ENCODE measurements at regions not wholly inside any gene's neighbourhood (a gene's known extent, or its start where the extent isn't known, plus 50 kb on each side); places are given as distances from the start of the nearest gene placed in this dataset.

DNA sequence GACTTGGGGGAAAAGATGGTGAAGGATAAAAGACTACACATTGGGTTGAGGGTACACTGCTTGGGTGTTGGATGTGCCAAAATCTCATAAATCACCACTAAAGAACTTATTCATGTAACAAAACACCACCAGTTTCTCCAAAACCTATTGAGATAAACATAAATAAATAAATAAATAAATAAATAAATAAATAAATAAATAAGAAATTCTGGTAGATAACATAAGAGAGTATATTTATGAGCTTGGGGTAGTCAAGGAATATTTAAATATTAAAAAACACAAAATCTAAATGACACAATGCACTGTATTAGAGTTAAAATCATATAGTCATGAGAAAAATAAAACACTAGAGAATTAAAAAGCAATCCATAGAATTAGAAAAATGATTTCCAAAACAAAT is 333.5 kb upstream of the NRG3 start:
- no peaks in the 10 kb centered on the region; a peak in 1 of 5 replicates for H3K27me3 ChIP-seq (ENCODE audit: control insufficient read depth in 1 of 2, insufficient read depth in 2 of 2, low read length in 2 of 2)
- H3K27ac ChIP-seq (ENCODE audit: extremely low read length, insufficient read depth, low read length): no peak overlapping the region
- intact Hi-C loops (cut with micrococcal nuclease; ENCODE audit: unreplicated experiment): no loop called here
- DNase-seq (ENCODE audit: low spot score) (no peak), FAIRE-seq (no peak), ATAC-seq (no peak)
- no peaks in the 10 kb centered on the region for H3K36me3 ChIP-seq (replicated peaks in 1 of 2; ENCODE audit: control insufficient read depth in 1 of 2, insufficient read depth in 2 of 2, low read length in 2 of 2)
- H3K4me1 ChIP-seq (ENCODE audit: insufficient read depth, low read length): no peaks in the 10 kb centered on the region
- ChIA-PET CTCF (ENCODE audit: low intra/inter-chr PET ratio, low total read pairs) (no interaction called here), POLR2A (no interaction called here)
- H3K9ac ChIP-seq (ENCODE audit: insufficient read depth, low read depth, low read length): no peak overlapping the region
- BruUV-seq (replicated peaks): no TSS peak
- no peaks in the 10 kb centered on the region for H3K79me2 ChIP-seq (ENCODE audit: insufficient read depth, low read length)
- no peaks in the 10 kb centered on the region for H4K20me1 ChIP-seq (ENCODE audit: insufficient read depth, low read length)
- in situ Hi-C loops (cut with HindIII; ENCODE audit: extremely low pct_ligation_motif_present, low pct_unique_long_range_greater_than_20kb): no loop called here
- H2AFZ ChIP-seq (ENCODE audit: low read length): no peak overlapping the region
- H3K4me3 ChIP-seq (replicated peaks in 1 of 3; ENCODE audit: insufficient read depth in 1 of 3, low read depth in 2 of 3, low read length in 3 of 3): no peak overlapping the region
- peaks cover 93% of the 10 kb centered on the region for H3K9me3 ChIP-seq (ENCODE audit: low read length)
- no peak overlapping the region for H3K4me2 ChIP-seq (ENCODE audit: low read depth, low read length)
- TF ChIP-seq ZNF75D (CRISPR knock-in tag; IDR thresholded peaks at IDR 0.05; ENCODE audit: borderline replicate concordance) (no peak), HNF4G (IDR thresholded peaks at IDR 0.05; ENCODE audit: borderline replicate concordance, low read depth, low read length) (no peak), HNF4G (CRISPR knock-in tag; IDR thresholded peaks at IDR 0.05; ENCODE audit: borderline replicate concordance, low read depth) (no peak), ETV6 (CRISPR knock-in tag; conservative IDR thresholded peaks at IDR 0.05) (no peak), POLR2A (IDR thresholded peaks at IDR 0.05; ENCODE audit: insufficient read depth in 1 of 2, low read depth in 2 of 2, low read length in 2 of 2) (no peak), FOXA3 (CRISPR knock-in tag; IDR thresholded peaks at IDR 0.05) (no peak), FLYWCH1 (CRISPR knock-in tag; IDR thresholded peaks at IDR 0.05) (no peak), TRAFD1 (CRISPR knock-in tag; IDR thresholded peaks at IDR 0.05; ENCODE audit: borderline replicate concordance) (no peak), CC2D1A (CRISPR knock-in tag; IDR thresholded peaks at IDR 0.05) (no peak), NCOA1 (CRISPR knock-in tag; IDR thresholded peaks at IDR 0.05) (no peak), ZNF276 (CRISPR knock-in tag; IDR thresholded peaks at IDR 0.05; ENCODE audit: low read depth) (no peak)
- TF ChIP-seq, protein P1, sequence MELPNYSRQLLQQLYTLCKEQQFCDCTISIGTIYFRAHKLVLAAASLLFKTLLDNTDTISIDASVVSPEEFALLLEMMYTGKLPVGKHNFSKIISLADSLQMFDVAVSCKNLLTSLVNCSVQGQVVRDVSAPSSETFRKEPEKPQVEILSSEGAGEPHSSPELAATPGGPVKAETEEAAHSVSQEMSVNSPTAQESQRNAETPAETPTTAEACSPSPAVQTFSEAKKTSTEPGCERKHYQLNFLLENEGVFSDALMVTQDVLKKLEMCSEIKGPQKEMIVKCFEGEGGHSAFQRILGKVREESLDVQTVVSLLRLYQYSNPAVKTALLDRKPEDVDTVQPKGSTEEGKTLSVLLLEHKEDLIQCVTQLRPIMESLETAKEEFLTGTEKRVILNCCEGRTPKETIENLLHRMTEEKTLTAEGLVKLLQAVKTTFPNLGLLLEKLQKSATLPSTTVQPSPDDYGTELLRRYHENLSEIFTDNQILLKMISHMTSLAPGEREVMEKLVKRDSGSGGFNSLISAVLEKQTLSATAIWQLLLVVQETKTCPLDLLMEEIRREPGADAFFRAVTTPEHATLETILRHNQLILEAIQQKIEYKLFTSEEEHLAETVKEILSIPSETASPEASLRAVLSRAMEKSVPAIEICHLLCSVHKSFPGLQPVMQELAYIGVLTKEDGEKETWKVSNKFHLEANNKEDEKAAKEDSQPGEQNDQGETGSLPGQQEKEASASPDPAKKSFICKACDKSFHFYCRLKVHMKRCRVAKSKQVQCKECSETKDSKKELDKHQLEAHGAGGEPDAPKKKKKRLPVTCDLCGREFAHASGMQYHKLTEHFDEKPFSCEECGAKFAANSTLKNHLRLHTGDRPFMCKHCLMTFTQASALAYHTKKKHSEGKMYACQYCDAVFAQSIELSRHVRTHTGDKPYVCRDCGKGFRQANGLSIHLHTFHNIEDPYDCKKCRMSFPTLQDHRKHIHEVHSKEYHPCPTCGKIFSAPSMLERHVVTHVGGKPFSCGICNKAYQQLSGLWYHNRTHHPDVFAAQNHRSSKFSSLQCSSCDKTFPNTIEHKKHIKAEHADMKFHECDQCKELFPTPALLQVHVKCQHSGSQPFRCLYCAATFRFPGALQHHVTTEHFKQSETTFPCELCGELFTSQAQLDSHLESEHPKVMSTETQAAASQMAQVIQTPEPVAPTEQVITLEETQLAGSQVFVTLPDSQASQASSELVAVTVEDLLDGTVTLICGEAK (IDR thresholded peaks at IDR 0.05): no peak
- TF ChIP-seq, protein P1 (CRISPR knock-in tag; IDR thresholded peaks at IDR 0.05): no peak
- TF ChIP-seq, protein P2, sequence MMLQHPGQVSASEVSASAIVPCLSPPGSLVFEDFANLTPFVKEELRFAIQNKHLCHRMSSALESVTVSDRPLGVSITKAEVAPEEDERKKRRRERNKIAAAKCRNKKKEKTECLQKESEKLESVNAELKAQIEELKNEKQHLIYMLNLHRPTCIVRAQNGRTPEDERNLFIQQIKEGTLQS (CRISPR knock-in tag; IDR thresholded peaks at IDR 0.05): no peak

All from HepG2 (cell line).